ENCODE measurements at regions not wholly inside any gene's neighbourhood (a gene's known extent, or its start where the extent isn't known, plus 50 kb on each side); places are given as distances from the start of the nearest gene placed in this dataset.
A peak's percentile ranks its signal among the peaks of the same experiment; 100 is the strongest.

- H3K4me1 ChIP-seq, result no peaks in the 10 kb centered on the region
- no peak overlapping the region for H3K27ac ChIP-seq
- TF ChIP-seq CTCF (IDR thresholded peaks at IDR 0.05), result no peak
- H3K36me3 ChIP-seq, result no peaks in the 10 kb centered on the region
- DNase-seq, result no peak
- intact Hi-C loops (cut with DNase I), result no loop called here
- peaks cover 36% of the 10 kb centered on the region for H3K27me3 ChIP-seq
- no peaks in the 10 kb centered on the region for H3K9me3 ChIP-seq
- no peak overlapping the region for H3K4me3 ChIP-seq
- H3K9ac ChIP-seq (ENCODE audit: low read depth in 2 of 2, low read length in 2 of 2), result no peak overlapping the region
Measured at GRCh38 chr6:166007349-166008263, 160.0 kb downstream of the TBXT start.

- no peak overlapping the region for H3K4me3 ChIP-seq
- H3K36me3 ChIP-seq, result no peaks in the 10 kb centered on the region
- no peak for TF ChIP-seq CTCF (IDR thresholded peaks at IDR 0.05)
- DNase-seq, result no peak
- H3K27ac ChIP-seq, result no peak overlapping the region
- no peaks in the 10 kb centered on the region for H3K4me1 ChIP-seq
- no peak overlapping the region for H3K9ac ChIP-seq (ENCODE audit: low read depth in 2 of 2, low read length in 2 of 2)
- H3K27me3 ChIP-seq, result peaks cover 36% of the 10 kb centered on the region
- intact Hi-C loops (cut with DNase I), result no loop called here
- no peaks in the 10 kb centered on the region for H3K9me3 ChIP-seq
Measured at GRCh38 chr6:166006900-166007301, 160.8 kb downstream of the TBXT start.

- Histone ChIP-seq H3K9me3 (no peaks in the 10 kb centered on the region), H3K27ac (no peak overlapping the region), H3K4me3 (no peak overlapping the region), H3K27me3 (peaks cover 36% of the 10 kb centered on the region), H3K4me1 (no peaks in the 10 kb centered on the region), H3K9ac (ENCODE audit: low read depth in 2 of 2, low read length in 2 of 2) (no peak overlapping the region), H3K36me3 (no peaks in the 10 kb centered on the region)
- no peak for TF ChIP-seq CTCF (IDR thresholded peaks at IDR 0.05)
- peak; percentile 32 for DNase-seq
- intact Hi-C loops (cut with DNase I), result no loop called here
Measured at GRCh38 chr6:166005944-166006899, 161.4 kb downstream of the TBXT start.

GRCh38 chr6:166005401-166005943 lies 162.2 kb downstream of the TBXT start:
- no peaks in the 10 kb centered on the region for H3K4me1 ChIP-seq
- intact Hi-C loops (cut with DNase I), result no loop called here
- peak overlapping the region in 1 of 2 donors; percentile 35 for H3K9ac ChIP-seq (ENCODE audit: low read depth in 2 of 2, low read length in 2 of 2)

More at GRCh38 chr6:166005401-166005943, 162.2 kb downstream of the TBXT start:
- TF ChIP-seq CTCF (IDR thresholded peaks at IDR 0.05), result no peak
- Histone ChIP-seq H3K27ac (no peak overlapping the region), H3K27me3 (peaks cover 36% of the 10 kb centered on the region), H3K9me3 (no peaks in the 10 kb centered on the region), H3K36me3 (no peaks in the 10 kb centered on the region), H3K4me3 (no peak overlapping the region)
- no peak for DNase-seq

Measured in colonic mucosa (tissue), 4 donors.